SW480 (cell line): ENCODE measurements at regions not wholly inside any gene's neighbourhood (a gene's known extent, or its start where the extent isn't known, plus 50 kb on each side); places are given as distances from the start of the nearest gene placed in this dataset.
A peak's percentile ranks its signal among the peaks of the same experiment; 100 is the strongest.
"Not testable (repeated sequence)": the region's sequence is repeated elsewhere in the genome, so short reads cannot be mapped to it uniquely, and the experiment has no call there.

Experiments used
- DNase-seq: peaks from one replicate; pipeline ENCODE4 v3.0.0-alpha.2; 2016; ENCODE audit warnings: low spot score

- DNase-seq, result no peak
Measured at GRCh38 chr12:17695495-17695894, 394.5 kb downstream of the RERGL start.

GRCh38 chr12:17691369-17691768 is 398.6 kb downstream of the RERGL start:
- no peak for DNase-seq

DNA sequence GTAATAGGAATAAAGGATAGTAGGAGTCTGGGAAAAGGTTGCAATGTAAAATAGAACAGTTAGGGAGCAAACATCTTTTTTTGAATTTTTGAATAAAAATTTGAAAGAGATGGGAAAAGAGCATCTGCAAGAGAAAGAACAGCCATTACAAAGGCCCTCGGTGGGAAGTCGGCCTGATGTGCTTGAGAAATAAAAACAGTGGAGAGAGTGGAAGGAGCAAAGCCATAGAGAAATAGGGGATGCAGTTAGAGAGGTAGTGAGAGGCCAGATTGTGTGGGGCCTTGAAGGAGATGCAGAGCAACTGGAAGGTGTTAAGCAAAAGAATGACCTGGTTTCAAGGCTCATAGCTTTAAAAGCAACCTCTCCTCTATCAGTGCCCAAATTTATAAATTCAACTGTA is 409.8 kb downstream of the RERGL start:
- DNase-seq, result no peak

DNA sequence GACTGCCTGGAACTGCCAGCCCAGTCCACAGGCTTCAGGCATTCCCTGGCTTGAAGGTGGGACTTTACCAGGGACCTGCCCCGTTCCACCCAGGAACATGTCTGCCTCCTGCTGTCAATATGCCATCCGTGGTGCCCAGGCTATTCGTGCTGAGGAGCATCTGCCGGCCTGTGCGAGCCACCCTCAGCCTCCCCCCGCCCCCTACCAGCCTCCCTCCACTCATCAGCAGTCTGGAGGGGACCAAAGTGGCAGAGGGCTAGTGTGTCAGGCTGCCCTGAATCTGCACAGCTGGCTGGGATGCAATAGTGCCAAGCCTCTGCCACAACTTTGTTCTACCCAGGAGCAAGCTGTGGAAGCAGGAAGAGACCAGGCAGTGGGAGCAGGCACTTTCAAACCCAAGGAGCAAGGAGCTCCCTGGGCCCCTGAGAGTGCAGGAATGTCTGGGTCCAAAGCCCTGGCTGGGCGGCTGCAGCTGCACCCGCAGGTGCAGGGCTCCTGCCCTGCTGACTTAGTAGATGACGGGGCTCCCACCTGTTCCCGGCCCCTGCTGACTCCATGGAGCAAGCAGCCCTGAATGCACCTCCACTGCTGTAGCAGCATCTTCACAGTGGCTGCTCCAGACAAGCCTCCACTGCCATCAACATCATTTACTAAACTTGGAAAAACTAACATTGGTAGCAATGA is 423.2 kb downstream of the RERGL start:
- DNase-seq, result no peak

DNA sequence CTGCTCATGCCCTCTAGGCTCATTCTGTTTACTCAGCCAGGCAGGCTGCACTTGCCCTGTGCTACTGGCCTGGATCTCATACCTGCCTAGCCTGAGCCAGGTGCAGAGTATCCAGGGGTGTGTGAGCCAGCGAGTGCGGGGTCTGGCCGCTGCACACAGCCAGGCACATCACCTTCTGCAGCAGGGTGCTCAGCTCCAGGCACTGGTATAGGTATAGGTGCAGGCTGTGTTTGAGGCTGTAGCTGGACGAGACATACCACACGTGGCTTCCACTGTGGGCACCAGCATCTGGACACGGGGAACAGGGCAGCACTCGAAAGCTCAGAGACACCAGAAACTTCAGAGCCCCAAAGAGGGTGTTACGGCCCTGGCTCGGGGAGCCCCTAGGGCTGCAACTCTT is 424.2 kb downstream of the RERGL start:
- no peak for DNase-seq

DNA sequence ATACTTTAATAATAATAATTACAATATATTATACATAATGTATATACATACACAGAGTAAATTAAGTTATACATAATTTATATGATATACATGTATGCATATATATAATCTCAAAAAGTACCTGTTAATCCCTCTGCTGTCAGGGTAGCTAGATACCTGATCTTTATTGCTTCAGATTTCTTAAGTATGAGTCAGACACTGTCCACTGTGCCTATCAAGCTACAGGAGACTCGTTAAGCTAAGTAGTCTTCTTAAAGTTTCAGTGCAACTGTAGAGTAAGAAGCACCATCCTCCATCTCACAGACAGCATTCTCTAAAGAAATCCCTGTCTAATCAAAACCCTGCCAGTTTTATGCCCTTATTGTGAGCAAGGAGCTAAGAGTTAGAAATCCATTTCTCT is 428.7 kb downstream of the RERGL start:
- no peak for DNase-seq

DNA sequence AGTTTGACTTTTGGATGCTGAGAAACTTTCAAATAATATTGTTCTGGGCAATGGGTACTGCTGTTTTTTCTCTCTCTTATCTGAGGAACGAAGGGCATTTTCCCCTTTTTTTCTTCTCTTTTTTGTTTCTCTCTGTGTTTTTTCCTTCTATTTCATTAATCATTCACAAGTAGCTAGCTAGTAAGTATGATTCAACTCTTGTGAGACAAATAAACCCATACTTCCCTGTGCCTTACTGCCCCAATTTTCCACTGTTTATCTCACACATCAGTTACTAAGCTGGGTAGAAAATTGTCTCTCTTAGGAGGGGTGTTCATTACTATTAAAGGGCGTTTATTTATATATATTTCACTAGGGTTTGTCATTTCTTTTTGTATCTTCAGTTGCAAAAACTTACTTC is 437.6 kb downstream of the RERGL start:
- DNase-seq, result no peak

GRCh38 chr12:17642340-17642650 is 447.7 kb downstream of the RERGL start:
- no peak for DNase-seq

DNA sequence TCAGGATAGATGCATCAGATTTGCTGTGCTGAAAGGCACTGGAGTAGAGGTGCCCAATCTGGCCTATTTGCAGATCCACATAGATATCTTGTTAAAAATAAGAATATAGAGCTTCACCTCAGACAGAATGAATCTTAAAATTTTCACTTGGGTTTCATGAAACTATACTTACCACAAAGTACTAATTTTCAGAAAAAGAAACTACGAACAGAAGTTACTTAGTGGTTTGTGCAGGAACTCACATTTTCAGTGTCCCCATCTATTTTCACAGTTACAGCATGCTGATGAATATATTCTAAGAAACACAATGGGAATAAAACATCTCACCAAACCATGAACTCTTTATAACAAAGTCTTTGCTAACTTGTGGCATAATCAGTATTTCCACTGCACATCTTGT is 449.4 kb downstream of the RERGL start:
- no peak for DNase-seq

- no peak for DNase-seq
Measured at GRCh38 chr12:17618831-17619230, 471.2 kb downstream of the RERGL start.

DNA sequence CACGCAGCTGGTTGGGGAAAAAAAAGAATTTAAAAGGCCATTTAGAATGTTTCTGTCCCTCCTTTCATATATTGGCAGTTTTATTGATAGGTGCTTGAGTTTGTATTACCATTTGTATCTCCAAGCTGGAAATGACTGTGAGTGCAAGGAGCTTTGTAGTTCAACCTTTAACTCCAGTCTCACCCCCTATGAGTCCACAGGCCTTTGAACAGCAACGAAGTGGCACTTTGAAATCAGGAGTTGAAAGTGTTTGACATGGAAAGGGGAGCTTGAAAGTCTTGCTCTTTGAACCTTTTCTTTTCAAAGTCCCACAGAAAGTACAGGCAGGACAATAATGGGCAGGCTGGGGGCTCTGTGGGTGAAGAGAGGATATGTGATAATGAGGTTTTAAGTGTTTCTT is 480.3 kb downstream of the RERGL start:
- no peak for DNase-seq

- no peak for DNase-seq
Measured at GRCh38 chr12:17609153-17609552, 480.8 kb downstream of the RERGL start.

GRCh38 chr12:17595111-17595510 is 494.9 kb downstream of the RERGL start:
- DNase-seq, result no peak

- DNase-seq, result no peak
Measured at GRCh38 chr12:17593715-17594406, 496.1 kb downstream of the RERGL start.

DNA sequence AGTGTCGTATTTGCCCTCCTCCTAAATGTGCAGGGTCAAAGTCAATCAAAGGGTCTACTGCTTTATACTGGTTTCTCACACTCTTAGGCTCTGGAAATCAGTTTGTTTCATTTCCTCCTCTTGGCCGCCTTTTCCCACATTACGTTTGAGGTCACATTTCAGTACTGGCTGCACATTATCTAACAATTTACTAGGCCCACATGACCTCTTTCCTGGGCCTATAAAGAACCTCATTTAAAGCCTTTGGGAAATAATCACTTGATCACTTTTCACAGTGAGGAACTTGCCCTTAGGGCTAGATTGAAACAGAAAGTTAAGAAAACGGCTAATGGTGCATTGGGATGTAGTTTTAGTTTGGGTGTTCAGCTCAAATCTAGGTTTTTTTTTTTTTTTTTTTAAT is 497.5 kb downstream of the RERGL start:
- no peak for DNase-seq

- DNase-seq, result no peak
Measured at GRCh38 chr12:17591005-17591681, 498.9 kb downstream of the RERGL start.

DNA sequence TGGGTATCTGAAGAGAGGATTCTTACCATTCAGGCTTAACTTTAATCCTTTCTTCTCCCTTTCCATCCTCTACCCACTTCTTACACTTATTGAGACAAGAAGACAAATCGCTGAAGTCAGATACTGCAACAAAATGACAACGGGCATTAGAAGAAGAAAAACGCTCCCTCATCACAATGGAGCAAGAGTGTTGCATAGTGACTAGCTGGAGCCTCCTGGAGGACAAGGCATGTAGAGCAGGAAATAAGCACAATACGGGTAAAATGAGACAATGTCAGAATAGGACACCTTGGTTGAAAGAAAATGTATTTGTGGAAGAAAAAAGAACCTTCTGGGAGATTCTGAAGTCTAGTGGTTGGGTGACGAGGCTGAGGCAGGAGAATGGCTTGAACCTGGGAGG is 501.0 kb downstream of the RERGL start:
- peak; percentile 11 for DNase-seq

DNA sequence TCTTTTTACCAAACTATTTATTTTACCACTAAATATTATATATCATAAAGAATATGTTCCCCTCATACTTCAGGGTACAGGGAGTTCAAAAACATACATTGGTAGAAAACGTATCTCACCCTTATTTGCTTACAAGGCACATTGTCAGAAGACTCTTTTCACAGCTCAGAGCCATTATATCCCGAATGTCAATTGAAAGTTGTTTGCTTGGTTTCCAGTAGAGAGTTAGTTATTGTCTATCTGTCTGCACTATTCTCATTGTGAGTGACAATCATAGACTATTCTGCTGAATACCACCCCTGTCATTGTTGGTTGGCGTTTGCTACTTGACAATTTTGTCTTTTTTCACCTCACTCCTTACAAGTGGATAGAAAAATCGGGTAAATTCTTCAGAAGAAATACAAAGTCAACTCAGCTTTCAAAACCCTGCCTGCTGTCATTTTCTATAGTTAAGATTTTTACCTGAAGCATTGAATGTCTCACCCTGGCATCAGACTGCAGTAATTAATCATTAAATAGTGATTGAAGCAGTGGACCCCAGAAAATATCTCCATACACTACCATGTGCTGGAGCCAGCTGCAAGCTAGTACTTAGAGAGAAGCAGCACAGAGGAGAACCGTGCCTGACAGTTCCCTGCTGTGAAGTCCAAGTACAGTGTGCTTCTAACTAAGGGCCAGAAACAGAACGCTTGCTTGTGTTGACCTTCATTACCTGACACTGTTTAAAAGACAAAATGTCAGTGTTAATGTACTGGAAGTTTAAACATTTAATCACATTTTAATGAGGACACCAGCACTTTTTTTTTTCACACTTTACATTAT is 510.6 kb downstream of the RERGL start:
- DNase-seq, result no peak

DNA sequence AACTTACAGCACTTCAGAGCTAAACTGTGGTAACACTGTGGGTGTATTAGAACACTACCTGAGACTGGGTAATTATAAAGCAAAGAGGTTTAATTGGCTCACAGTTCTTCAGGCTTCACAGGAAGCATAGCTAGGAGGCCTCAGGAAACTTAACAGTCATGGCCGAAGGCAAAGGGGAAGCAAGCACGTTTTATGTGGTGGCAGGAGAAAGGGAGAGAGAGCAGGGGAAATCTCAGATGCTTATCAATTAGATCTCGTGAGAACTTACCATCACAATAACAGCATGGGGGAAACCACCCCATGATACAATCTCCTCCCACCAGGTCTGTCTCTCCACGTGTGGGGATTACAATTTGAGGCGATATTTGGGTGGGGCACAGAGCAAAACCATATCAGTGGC is 512.6 kb downstream of the RERGL start:
- DNase-seq, result no peak

DNA sequence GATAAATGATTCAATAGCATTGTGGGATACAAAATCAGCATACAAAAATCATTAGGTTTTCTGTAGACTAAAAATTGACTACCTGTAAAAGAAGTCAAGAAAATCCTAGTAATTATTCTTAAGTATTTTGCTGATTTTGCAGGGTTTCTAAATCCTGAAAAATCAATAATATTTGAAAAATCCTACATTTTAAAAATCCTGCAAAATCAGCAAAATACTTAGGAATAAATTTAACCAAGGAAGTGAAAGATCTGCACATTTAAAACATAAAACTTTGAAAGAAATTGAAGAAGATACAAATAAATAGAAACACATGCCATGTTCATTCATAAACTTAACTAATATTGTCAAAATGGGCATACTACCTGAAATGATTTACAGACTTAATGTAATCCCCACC is 517.7 kb downstream of the RERGL start:
- DNase-seq, result no peak

DNA sequence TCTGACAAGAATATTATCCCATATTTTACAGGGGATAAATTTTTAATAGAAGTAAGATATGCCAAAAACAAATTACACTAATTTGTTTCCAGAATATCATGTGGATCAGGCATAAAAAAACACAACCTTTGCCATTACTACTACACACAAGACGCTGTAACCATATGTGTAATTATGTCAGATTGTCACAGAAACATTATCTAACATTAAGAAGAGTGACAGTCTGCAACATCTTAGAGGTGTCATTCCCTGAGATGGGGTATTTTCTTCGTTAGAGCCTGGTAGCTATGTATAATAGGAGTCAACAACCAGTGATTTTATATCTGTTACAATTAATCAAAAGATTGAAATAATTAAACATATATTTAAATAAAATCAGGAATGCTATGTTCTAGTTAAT is 518.9 kb downstream of the RERGL start:
- DNase-seq, result no peak

GRCh38 chr12:17564630-17565029 is 525.4 kb downstream of the RERGL start:
- not testable (repeated sequence) for DNase-seq

- DNase-seq, result no peak
Measured at GRCh38 chr12:17550011-17550410, 540.0 kb downstream of the RERGL start.
